C4-2B (cell line): ENCODE measurements at regions not wholly inside any gene's neighbourhood (a gene's known extent, or its start where the extent isn't known, plus 50 kb on each side); places are given as distances from the start of the nearest gene placed in this dataset.
"Not testable (repeated sequence)": the region's sequence is repeated elsewhere in the genome, so short reads cannot be mapped to it uniquely, and the experiment has no call there.

Source experiments
- ZFX ChIP-seq: fragments of 450-650 bp; IDR thresholded peaks from 2 replicates; pipeline ENCODE4 v1.6.1; 2017
- TF ChIP-seq, protein P1 (sequence below): fragments of 450-650 bp; conservative IDR thresholded peaks from 2 replicates; pipeline ENCODE4 v1.5.1; 2017; ENCODE audit warnings: mild to moderate bottlenecking

DNA sequence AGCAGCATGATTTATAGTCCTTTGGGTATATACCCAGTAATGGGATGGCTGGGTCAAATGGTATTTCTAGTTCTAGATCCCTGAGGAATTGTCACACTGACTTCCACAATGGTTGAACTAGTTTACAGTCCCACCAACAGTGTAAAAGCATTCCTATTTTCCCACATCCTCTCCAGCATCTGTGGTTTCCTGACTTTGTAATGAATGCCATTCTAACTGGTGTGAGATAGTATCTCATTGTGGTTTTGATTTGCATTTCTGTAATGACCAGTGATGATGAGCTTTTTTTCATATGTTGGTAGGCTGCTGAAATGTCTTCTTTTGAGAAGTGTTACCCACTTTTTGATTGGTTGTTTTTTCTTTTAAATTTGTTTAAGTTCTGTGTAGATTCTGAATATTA is 245.2 kb downstream of the SYT10 start:
- TF ChIP-seq, protein P1, sequence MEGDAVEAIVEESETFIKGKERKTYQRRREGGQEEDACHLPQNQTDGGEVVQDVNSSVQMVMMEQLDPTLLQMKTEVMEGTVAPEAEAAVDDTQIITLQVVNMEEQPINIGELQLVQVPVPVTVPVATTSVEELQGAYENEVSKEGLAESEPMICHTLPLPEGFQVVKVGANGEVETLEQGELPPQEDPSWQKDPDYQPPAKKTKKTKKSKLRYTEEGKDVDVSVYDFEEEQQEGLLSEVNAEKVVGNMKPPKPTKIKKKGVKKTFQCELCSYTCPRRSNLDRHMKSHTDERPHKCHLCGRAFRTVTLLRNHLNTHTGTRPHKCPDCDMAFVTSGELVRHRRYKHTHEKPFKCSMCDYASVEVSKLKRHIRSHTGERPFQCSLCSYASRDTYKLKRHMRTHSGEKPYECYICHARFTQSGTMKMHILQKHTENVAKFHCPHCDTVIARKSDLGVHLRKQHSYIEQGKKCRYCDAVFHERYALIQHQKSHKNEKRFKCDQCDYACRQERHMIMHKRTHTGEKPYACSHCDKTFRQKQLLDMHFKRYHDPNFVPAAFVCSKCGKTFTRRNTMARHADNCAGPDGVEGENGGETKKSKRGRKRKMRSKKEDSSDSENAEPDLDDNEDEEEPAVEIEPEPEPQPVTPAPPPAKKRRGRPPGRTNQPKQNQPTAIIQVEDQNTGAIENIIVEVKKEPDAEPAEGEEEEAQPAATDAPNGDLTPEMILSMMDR, result not testable (repeated sequence)
- not testable (repeated sequence) for TF ChIP-seq ZFX
